ENCODE measurements at regions not wholly inside any gene's neighbourhood (a gene's known extent, or its start where the extent isn't known, plus 50 kb on each side); places are given as distances from the start of the nearest gene placed in this dataset.

DNA sequence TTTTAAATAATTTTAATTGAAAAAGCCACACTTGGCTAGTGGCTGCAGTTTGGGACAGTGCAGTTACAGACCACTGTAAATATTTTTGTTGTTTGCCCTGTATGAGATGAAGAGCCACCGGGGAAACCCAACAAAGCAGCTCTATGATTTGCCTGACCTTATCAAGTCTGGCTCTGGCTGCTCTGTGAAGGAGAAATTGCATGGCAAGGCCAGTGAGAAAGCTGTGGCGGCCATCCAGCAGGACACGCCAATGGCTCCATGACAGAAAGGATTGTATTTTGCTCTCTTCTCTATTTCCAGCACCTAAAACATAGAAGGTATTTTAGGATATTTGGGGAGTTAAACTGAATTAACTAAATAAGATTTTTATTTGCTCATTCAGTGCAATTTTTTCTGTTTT lies 330.0 kb upstream of the DYNLRB2 start:
- Histone ChIP-seq H3K36me3 (ENCODE audit: control insufficient read depth in 2 of 2, extremely low read depth in 1 of 2, insufficient read depth in 2 of 2, low read length in 2 of 2) (no peaks in the 10 kb centered on the region), H3K27ac (ENCODE audit: insufficient read depth, low read depth, low read length) (no peak overlapping the region), H3K79me2 (ENCODE audit: control insufficient read depth, insufficient read depth, low read length) (no peaks in the 10 kb centered on the region), H3K9ac (replicated peaks; ENCODE audit: extremely low read depth, insufficient read depth, low read length) (no peak overlapping the region), H3K4me2 (ENCODE audit: insufficient read depth, low read length) (no peak overlapping the region), H3K4me3 (replicated peaks in 1 of 3; ENCODE audit: insufficient read depth in 1 of 3, low read depth in 1 of 3, low read length in 3 of 3) (no peak overlapping the region), H4K20me1 (replicated peaks; ENCODE audit: control insufficient read depth, extremely low read depth, insufficient read depth, low read length) (no peaks in the 10 kb centered on the region), H3K9me1 (replicated peaks; ENCODE audit: control insufficient read depth, extremely low read depth, insufficient read depth, low read length) (no peaks in the 10 kb centered on the region), H3K9me3 (replicated peaks; ENCODE audit: control insufficient read depth, insufficient read depth, low read length) (no peaks in the 10 kb centered on the region), H3K27me3 (ENCODE audit: control insufficient read depth in 2 of 2, insufficient read depth in 2 of 2, low read length in 2 of 2) (no peaks in the 10 kb centered on the region), H3K4me1 (ENCODE audit: control insufficient read depth, extremely low read depth, insufficient read depth, low read length) (no peaks in the 10 kb centered on the region), H2AFZ (ENCODE audit: low read depth, low read length) (no peak overlapping the region)
- dilution Hi-C loops (cut with MboI; ENCODE audit: extremely low pct_ligation_motif_present, low sequenced_read_pairs) (no loop called here), intact Hi-C loops (cut with micrococcal nuclease) (no loop called here)
- POLR2A ChIA-PET, result no interaction called here
- TF ChIP-seq, protein P1, sequence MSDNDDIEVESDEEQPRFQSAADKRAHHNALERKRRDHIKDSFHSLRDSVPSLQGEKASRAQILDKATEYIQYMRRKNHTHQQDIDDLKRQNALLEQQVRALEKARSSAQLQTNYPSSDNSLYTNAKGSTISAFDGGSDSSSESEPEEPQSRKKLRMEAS (IDR thresholded peaks at IDR 0.05; ENCODE audit: insufficient read depth, insufficient read length), result no peak
- TF ChIP-seq, protein P2, sequence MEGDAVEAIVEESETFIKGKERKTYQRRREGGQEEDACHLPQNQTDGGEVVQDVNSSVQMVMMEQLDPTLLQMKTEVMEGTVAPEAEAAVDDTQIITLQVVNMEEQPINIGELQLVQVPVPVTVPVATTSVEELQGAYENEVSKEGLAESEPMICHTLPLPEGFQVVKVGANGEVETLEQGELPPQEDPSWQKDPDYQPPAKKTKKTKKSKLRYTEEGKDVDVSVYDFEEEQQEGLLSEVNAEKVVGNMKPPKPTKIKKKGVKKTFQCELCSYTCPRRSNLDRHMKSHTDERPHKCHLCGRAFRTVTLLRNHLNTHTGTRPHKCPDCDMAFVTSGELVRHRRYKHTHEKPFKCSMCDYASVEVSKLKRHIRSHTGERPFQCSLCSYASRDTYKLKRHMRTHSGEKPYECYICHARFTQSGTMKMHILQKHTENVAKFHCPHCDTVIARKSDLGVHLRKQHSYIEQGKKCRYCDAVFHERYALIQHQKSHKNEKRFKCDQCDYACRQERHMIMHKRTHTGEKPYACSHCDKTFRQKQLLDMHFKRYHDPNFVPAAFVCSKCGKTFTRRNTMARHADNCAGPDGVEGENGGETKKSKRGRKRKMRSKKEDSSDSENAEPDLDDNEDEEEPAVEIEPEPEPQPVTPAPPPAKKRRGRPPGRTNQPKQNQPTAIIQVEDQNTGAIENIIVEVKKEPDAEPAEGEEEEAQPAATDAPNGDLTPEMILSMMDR (IDR thresholded peaks at IDR 0.05; ENCODE audit: extremely low read depth in 1 of 2, insufficient read depth in 1 of 2, low read depth in 1 of 2, low read length in 2 of 2), result no peak
- TF ChIP-seq MYC (IDR thresholded peaks at IDR 0.05; ENCODE audit: low read depth, low read length), result no peak
- no peak for TF ChIP-seq POLR2A (IDR thresholded peaks at IDR 0.05; ENCODE audit: low read depth, low read length)
- no peak for TF ChIP-seq GATA2 (IDR thresholded peaks at IDR 0.05; ENCODE audit: insufficient read depth, insufficient read length, low read depth, low read length)
- TF ChIP-seq EZH2 (IDR thresholded peaks at IDR 0.05; ENCODE audit: borderline replicate concordance, low read depth, low read length, severe bottlenecking), result no peak
- no peak for TF ChIP-seq POLR2AphosphoS5 (IDR thresholded peaks at IDR 0.05; ENCODE audit: insufficient read depth, low read depth, low read length)
- no peak for TF ChIP-seq JUN (IDR thresholded peaks at IDR 0.05; ENCODE audit: borderline replicate concordance, insufficient read depth, insufficient read length, low read depth)
- TF ChIP-seq FOS (IDR thresholded peaks at IDR 0.05; ENCODE audit: borderline replicate concordance, insufficient read depth, low read length), result no peak
- no peak for FAIRE-seq
- BruUV-seq (replicated peaks), result no TSS peak
- DNase-seq (ENCODE audit: low read depth, low spot score), result no peak
- CTCF ChIA-PET, result no interaction called here

All from endothelial cell of umbilical vein (primary cell).